GM13976 (cell line): ENCODE measurements at regions not wholly inside any gene's neighbourhood (a gene's known extent, or its start where the extent isn't known, plus 50 kb on each side); places are given as distances from the start of the nearest gene placed in this dataset.

Experiments
- DNase-seq: peaks from one replicate; pipeline ENCODE4 v3.0.0; 2012; ENCODE audit warnings: low spot score
- in situ Hi-C: fragments of 300-500 bp; cut with MboI; formaldehyde crosslinking; loops from one replicate; pipeline ENCODE4 v1.12.0; 2022; ENCODE audit warnings: low sequenced_read_pairs, mixed read lengths, inconsistent platforms; ENCODE audit not compliant: unreplicated experiment
- TF ChIP-seq, protein P1 (sequence below): IDR thresholded peaks from 2 replicates; pipeline ENCODE4 v1.5.1; 2012; ENCODE audit warnings: borderline replicate concordance, mild to moderate bottlenecking; ENCODE audit not compliant: insufficient read depth; ENCODE audit errors: extremely low read depth, missing control alignments, control extremely low read depth

DNA sequence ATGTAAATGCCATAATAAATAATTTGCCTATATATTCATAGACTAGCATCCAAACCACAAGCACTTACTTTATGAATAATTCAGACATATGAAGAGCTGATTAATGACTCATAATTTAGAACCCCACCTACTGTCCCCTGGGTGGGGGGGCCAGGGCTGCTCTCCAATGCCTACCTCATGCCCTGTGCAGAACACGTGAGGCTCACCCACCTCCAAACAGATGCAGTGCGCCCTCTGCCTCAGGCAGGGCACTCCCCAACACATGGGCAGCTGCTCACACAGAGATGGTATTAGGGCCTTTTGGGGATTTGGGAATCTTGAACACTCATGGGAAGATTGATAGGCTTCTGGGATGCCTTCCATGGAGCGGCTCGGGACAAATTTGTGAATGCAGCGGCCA, 75.1 kb upstream of the INSIG1 start:
- TF ChIP-seq, protein P1, sequence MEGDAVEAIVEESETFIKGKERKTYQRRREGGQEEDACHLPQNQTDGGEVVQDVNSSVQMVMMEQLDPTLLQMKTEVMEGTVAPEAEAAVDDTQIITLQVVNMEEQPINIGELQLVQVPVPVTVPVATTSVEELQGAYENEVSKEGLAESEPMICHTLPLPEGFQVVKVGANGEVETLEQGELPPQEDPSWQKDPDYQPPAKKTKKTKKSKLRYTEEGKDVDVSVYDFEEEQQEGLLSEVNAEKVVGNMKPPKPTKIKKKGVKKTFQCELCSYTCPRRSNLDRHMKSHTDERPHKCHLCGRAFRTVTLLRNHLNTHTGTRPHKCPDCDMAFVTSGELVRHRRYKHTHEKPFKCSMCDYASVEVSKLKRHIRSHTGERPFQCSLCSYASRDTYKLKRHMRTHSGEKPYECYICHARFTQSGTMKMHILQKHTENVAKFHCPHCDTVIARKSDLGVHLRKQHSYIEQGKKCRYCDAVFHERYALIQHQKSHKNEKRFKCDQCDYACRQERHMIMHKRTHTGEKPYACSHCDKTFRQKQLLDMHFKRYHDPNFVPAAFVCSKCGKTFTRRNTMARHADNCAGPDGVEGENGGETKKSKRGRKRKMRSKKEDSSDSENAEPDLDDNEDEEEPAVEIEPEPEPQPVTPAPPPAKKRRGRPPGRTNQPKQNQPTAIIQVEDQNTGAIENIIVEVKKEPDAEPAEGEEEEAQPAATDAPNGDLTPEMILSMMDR: no peak
- in situ Hi-C loops: no loop called here
- no peak for DNase-seq

DNA sequence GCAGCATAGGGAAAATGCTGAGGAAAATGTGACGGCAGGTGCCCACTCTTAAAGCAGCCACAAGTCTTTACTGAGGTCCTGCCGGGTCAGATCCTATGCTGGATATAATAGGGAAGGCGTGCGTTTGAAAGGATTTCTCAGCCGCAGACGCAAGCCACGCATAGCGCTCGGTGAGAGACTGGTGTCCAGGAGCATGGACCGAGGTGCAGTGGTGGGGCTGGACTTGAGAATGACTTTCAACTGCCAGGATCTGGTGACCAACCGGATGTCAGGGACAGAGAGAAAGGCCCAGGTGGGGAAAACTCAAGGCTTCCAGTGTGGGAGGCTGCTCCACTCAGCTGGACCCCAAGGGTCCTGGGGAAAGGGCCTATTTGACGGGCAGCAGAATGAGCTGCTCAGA, 74.7 kb upstream of the INSIG1 start:
- TF ChIP-seq, protein P1: no peak
- DNase-seq: no peak
- in situ Hi-C loops: no loop called here

DNA sequence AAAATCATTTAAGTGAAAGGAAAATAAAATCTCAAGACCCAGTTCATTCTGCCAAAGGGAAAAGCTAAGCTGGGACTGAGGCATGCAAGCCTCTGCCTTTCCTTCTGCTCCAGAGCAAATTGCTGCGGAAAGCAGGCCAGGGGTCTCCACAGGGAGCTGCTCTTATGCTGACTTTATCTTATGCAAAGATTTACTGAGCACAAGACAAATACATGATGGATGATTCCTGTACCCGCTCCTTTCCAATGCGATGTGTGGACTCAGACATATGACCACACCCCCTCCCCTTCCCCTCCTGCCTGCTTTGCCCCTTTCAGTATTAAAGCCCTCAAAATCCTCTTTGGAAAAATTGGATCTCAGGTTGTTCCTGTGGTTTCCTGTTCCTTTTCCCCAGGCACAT, 74.2 kb upstream of the INSIG1 start:
- DNase-seq: no peak
- in situ Hi-C loops: no loop called here
- TF ChIP-seq, protein P1: no peak

DNA sequence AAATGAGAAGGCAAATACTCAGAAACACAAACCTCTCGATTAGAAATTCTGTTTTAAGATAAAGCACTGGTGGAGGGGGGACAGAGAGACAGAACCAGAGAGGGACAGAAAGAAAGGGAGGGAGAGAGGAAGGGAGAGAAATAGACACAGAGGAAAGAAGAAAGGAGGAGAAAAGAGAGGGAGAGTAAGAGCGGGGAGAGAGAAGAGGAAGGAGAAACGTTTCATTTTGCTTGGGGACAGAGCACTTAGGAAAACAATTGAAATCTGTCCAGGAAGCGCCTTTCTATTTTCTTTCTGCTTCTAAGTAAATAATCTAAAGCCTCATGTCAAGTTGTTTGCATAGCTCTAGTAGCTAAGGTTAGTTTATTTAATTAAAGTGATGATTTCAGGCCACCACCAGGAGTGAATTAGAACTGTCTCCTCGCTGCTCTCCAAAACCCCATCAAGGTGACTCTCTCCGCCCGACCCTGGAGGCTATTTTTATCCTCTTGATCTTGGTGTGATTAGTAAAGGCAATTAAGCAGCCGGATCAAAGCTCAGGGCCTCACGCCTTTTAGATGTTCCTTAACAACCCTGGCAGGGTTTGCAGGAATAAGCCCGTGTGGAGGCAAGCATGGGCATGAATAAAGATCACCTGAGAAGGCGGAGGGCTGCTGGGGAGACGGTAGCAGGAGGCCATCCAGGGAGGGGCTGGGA, 73.4 kb upstream of the INSIG1 start:
- TF ChIP-seq, protein P1: no peak
- no peak for DNase-seq
- in situ Hi-C loops: no loop called here

DNA sequence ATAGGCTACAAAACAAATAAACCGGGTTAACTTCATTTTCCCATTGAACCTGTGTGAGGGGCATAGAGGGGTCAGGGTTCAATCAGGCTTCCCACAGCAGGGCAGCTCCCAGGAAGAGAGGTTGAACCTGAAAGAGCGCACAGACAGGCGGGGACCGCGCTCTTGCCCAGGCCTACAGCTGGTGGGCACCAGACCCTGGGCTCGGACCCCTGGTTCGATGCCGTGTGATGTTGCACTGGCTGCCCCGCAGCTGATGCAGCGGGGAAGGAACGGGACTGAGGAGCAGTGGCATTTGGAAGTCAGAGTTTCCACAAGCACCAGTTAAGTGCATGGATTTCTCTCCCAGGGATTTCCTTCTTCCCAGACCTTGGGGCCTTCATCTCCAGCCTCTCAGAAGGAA, 72.6 kb upstream of the INSIG1 start:
- in situ Hi-C loops: no loop called here
- DNase-seq: no peak
- TF ChIP-seq, protein P1: no peak

DNA sequence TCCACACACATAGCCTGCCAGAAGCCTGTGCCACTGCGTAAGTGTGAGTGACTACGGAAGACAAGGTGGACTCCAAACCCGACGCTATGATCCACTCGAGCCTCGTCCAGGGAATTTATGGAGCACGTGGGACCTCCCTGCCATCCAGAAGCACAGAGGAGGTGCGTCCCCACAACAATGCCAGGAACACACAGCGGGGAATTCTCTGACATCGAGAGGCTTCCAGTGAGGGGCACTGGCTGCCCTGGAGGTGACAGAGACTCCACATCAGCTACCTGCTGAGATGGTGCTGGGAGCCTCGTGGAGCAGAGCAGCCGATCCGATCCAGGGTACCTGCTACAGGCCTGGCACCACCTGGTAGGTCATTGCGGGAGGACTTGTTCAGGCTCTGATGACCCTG, 72.2 kb upstream of the INSIG1 start:
- TF ChIP-seq, protein P1: no peak
- in situ Hi-C loops: no loop called here
- DNase-seq: no peak
